HG03439 (cell line): ENCODE measurements at regions not wholly inside any gene's neighbourhood (a gene's known extent, or its start where the extent isn't known, plus 50 kb on each side); places are given as distances from the start of the nearest gene placed in this dataset.
"Not testable (repeated sequence)": the region's sequence is repeated elsewhere in the genome, so short reads cannot be mapped to it uniquely, and the experiment has no call there.

Source experiments
- ATAC-seq: cut with Tn5 transposase; IDR thresholded peaks from one replicate; pipeline ENCODE4 v1.9.1; 2021; ENCODE audit warnings: mild to moderate bottlenecking, moderate library complexity; ENCODE audit not compliant: unreplicated experiment

DNA sequence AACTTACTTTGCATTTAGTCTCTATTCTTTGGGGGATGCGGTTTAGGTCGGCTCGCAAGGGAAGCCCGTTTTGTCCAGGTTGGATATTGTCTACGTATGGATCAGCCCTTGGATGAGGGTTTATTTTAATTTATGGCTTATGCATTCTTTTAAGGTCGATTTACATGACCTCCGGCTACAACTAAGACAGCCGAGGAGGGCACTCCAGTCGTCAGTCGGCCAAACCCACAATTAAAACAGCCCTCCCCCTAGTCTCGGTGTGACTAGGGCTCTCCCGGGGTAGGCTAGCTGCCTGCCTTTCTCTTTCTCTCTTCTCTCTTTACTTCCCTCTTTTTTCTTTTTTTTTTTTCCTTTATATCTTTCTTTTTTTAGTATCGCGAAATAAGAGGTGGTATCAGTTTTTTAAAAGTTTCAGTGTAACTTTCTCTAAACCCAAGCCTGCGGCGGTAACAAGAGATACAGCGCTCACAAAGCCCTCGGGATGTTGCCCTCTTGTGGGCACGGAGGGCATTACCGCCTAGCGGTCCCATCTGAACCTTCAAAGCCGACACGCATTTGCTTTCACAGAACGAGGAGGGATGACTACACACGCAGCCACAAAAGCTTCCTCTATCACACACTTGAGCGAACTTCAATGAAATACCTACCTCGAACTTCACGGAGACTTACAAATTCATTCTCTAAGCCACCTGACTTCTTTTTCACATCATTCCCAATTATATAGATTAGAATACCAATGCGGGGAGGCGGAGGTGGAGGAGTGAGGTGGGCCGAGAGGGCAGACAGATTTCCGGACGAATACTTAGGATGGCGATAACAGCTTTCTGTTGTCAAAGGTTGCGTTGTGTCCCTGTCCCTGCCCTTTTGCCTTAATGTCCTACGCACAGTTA is 132.3 kb upstream of the C11orf58 start:
- peak; percentile 95 for ATAC-seq

DNA sequence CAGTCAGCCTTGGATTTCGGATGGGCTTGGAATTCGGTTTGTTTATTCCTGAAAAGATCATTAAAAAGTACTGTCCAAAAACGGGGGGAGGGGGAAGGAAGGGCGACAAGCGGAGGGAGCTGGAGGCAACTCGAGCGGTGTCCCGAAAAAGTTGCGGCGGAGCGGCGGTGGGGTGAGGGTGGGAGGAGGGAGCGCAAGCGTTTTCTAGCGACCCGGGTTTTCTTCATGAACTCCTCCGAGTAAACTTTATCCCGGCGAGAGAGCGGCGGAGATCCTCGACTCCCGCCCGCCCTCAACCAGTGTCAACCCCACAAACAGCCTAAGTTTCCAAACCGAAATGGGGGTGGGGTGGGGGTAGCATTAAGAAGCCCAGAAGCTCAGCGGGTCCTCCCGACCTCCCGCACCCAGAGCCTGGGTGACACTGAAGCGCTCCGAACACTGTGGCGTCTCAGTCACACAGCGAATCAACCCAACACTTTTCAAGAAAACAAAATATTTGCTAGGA is 133.0 kb upstream of the C11orf58 start:
- ATAC-seq: no peak

DNA sequence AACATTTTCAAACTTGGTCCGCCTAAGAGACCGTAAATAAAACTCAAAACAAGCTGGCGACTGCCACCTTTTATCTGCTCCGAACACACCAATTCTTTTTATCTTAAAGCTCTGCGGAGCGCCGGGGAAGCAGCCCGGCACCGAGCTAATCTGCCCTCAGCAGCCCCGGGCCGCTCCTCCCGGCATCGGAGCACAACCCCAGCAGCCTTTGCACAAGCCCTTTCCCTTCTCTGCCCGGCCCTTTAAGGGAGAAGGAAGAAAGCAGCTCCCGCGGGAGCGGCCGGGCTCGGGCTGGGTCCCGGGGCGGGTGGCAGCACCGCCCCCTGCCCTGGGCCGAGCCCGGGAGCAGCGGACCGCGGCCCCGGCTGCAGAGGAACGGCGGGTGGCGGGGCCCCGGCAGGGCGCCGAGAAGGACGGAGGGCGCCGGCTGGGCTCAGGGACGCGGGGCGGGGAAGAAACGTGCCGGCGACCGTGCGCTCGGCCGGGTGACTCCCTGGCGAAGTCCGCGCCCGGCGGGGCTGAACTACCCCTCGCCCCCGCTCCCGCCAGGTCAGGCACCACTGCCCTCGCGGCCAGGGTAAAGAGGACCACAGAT is 133.6 kb upstream of the C11orf58 start:
- ATAC-seq: no peak

DNA sequence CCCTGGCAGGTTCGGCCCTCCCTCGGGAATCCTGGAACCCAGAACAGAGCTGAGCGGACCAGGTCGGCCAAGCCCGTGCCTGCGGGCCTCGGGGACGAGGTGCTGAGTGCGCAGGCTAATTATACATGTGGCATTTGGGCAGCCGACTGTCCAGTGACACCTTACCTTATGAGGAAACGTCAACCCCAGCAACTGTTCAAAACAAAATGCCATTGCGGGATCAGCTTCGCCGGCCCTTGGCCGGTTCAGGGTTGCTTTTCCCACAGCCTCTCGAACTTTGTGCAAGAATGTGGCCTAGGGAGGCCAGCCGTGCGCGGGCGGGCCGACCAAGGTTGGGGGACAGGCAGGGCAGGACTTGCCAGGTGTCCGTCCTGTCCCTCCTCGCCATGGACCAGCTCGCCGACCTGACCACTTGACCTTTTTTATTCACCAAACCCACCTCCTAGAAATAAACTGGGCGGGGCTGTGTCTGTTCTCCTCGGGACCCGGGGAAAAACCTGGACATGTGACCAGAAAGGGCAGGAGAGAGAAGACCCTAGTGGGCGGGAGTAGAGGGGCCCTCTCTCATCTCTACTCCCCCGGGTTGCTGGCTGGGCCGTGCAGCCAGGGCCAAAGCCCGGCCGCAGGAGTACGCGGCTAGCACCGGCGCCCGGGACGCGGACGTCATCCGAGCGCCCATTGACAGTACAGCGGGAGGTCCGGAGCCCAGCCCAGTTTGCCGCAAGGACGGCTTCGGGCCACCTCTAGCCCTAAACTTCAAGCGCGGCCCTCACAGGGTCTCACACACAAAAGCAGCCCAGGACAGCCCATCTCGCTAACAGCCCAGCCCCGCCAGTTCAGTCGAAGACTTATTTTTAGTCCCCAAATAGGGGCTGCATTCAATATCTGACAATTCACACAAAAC is 134.3 kb upstream of the C11orf58 start:
- no peak for ATAC-seq

DNA sequence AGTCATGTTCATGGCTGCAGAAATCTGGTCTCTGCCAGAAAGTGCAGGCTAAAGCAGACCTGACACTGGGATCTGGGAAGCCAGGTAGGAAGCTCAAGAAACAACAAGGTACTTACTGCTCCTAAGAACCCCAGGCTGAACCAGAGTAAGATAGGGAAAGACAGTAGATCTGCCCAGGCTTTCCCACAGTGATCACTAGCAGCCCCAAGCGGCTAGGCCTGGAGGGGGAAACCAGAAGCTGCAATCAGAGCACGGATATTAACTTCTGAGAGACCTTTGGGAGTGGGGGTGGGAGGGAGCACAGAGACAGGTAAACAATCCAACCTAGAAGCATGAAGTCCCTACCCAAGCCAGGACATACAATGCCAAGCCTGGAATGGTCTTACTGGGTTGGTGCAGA is 135.2 kb upstream of the C11orf58 start:
- no peak for ATAC-seq

DNA sequence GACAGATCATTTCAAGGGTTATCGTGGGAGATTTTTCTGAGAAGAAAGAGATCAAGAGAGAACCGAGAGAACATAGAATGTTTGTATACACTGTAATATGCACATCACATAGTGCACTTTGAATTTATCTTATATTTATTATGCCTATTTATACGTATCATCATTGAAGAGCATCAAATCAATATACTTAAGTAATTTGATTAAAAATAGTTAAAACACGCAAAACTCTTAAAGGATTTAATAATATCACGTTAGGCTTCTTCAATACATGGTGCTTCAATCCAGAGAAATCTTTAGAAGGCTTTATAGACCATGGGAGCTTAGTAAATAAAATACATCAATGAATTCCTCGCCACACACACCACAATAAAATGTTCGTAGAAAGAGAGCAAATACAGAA is 139.5 kb upstream of the C11orf58 start:
- no peak for ATAC-seq

DNA sequence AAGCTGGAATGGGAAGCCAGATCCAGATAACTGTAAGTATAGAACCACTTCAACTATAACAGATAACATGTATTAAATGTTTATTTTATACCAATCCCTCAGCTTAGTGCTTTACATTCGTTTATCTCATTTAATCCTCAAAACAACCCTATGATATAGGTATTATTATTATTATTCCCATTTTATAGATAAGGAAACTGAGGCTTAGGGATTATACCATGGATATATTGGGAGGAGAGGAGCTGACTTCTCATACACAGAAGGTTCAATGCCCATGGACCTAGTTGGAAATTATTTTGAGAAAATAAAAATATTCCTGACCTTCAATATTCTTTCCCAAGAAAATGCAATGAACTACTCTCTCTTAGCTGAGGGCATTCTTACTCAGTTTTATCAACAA is 140.4 kb upstream of the C11orf58 start:
- no peak for ATAC-seq

DNA sequence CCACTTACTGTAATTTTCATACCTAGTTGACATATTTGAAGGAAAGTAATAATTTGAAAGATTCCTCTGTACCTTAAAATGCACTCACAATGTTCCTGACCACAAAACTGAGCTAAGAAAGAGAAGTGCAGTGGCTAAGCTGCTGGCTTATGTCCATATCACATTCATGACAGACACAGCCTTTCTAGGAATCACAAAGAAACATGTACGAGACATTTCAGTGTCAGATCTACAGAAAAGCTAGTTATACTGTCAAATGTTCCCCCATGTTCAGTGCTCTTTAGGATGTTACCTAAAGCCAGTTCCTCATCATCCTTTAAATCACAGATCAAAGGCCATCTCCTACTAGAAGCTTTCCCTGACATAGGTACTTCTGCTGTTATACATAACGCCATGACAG is 142.2 kb upstream of the C11orf58 start:
- no peak for ATAC-seq

DNA sequence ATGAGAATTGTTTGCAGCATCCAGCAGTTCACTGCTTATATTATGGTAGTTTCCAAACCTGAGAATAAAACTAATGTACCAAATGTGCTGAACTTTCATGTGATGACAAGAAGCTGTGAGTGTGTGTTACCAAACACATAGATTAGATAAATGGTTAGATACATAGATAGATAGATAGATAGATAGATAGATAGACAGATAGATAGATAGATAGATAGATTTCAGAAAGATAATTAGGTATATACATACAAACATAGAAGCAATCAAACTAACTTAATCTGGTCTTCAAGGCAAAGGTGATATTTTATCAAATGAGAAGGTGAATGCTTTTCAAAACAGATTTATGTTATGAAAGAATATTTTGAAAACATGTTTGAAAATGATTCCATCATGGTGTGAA is 147.3 kb upstream of the C11orf58 start:
- ATAC-seq: no peak

DNA sequence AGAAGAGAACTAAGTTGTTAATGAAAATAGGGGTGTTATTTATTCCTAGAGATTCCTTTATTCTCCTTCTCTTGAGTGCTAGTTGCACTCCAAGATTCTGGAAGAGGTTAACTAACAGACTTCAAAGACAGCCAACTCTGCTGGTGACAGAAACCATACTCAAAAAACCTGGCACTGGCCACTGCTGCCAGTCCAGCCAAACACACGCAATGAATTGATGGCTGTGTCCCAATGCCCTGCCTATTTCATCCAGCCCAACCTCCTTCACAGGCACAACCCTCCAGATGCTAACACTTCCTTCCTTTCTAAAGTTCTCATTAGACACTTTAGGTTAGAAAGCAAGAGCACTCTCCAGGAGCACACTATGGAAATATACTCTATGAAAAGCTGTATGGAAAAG is 150.8 kb upstream of the C11orf58 start:
- ATAC-seq: no peak

DNA sequence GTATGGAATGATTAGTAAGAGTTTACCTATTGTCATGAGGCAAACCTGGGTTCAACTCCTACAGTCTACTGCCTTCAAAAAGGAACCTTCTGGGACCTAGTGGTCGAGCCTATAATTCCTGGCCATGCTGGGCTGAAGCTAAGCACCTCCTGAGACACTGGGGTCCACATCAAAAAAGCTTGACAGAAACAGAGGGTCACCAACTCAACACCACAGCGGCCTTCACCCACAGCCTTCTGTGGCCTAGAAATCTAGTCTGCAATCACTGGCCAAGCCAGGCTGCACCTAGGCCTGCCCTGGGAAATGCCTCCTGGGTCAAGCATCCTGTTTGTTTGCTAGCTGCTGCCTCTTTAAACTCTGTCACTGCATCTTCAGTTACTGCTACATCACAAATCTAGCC is 153.9 kb upstream of the C11orf58 start:
- ATAC-seq: no peak

DNA sequence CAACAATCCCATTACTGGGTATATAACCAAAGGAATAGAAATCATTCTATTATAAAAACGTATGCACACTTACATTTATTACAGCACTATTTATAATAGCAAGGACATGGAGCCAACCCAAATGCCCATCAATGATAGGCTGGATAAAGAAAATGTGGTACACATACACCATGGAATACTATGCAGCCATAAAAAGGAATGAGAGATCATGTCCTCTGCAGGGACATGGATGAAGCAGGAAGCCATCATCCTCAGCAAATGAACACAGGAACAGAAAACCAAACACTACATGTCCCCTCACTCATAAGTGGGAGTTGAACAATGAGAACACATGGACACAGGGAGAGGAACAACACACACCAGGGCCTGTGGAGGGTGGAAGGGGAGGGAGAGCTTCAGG is 157.4 kb upstream of the C11orf58 start:
- ATAC-seq: not testable (repeated sequence)

DNA sequence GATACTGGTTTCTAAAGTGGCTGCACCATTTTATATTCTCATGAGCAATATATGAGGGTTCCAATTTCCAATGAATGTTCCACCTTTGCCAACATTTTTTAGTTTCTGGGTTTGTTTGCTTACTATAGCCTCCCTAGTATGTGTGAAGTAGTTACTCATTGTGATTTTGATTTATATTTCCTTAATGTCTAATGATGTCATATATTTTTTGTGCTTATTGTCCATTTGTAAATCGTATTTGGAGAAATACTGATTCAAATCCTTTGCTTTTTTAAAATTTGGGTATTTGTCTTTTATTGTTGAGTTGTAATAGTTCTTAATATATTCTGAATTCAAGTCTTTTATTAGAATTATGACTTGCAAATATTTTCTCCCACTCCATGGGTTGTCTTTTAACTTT is 161.0 kb upstream of the C11orf58 start:
- ATAC-seq: no peak

DNA sequence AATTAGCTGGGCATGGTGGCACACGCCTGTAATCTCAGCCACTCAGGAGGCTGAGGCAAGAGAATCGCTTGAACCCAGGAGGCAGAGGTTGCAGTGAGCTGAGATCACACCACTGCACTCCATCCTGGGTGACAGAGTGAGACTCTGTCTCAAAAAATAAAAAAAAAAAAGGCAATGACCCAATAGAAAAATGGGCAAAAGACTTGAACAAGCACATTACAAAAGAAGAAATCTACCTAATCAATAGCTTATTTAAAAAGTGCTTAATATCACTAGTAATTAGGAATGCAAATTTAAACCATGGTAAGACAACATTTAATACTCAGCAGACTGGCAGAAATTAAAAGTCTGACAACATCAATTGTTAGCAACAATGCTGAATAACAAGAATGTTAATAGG is 163.6 kb upstream of the C11orf58 start:
- ATAC-seq: not testable (repeated sequence)

DNA sequence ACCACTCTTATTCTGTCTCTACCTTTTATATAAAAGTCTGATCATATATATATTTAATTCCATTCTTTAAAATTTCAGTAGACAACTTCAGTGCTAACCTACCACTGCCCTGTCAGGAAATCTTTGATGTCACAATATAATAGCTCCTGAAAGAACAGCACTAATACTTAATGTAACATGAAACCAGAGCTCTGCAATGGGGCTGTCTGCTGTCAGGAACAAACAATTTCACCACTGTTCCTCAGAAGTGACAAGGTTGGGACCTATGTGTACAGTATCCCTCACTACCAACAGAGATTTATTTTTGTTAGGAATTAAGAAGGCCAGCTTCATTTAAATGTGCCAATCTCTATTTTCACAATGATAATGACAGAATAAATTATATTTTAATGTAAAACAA is 165.5 kb upstream of the C11orf58 start:
- ATAC-seq: no peak

DNA sequence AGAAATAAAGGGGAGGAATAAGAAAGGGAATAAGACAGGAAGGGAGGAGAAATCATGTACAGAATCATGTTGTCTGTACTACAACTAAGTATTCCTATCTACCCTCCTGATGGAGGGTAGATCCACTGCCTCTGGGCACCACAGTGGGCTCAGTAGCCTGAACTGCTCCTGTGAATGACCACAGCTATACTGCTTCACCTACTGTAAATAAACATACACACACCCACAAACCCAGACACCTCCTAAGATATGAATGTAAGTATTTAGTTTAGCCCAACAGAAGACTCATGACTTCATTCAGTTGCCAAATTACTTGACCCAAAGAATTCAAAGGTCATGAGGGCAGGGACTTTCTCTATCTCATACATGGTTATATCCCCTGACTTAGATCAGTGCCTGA is 177.3 kb upstream of the C11orf58 start:
- ATAC-seq: no peak

DNA sequence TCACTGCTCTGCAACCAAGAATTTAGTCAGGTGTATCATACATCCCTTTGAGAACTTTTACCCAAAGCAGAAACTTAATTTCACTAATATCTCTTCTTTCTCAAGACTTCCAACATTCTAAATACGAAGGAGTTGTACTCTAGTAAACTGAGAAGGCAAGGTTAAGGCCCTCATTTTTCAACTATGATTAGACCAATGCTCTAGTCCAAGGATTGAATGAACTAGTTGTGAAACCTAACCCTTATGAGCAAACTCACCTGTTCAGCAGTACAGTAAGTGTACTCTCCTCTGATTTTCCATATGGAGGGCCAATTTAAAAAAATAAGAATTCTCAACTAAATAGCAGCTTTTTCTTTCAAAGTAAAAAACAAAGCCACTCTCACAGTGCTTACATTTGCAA is 180.0 kb upstream of the C11orf58 start:
- no peak for ATAC-seq

DNA sequence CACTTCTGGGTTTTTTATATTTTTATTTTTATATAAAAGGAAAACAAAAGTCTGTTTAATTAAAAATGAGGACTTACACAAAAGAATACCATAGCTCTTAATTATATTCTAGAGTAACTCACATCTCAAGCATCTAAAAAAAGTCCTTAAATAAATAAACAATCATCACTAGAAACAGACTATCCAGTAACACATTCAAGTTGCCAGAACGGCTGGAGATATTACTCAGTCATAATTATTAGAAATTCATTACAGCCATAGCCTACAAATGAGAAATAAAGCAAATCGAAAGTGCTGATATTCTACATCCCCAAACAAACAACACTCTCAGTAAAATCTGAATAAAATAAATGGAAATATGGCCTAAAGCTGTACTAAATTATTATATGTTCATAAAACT is 182.5 kb upstream of the C11orf58 start:
- no peak for ATAC-seq

DNA sequence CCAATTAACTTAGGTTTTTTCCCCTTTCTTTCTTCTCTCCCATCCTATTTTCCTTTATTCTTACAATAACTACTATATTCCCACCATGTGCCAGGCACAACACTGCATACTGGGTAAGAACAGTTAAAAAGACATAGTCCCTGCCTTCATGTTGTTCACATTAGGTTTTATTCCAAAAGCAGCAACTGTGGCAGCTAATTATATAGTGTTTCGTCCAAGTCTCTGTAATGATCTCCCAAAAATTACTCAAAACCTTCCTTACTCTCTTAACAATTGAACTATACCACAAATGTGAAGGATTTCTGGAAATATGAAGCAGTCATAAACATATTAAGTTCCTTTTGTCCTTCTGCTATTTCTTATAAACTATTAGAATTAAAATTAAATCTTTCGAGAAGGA is 184.1 kb upstream of the C11orf58 start:
- ATAC-seq: no peak

DNA sequence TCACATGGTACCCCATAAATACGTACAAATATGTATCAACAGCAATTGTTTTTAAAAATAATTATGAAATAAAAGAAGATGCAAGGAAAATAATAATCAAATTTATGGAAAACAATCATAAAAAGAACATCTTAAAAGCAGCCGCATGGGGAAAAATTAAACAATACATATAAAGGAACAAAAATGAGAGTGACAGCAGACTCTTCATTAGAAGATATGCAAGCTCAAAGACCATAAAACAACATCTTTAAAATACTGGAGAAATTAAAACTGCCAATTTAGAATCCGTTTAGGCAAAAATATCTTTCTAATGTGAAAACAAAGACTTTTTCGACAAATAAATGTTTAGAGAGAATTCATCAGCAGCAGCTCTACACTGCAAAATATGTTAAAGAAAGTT is 190.6 kb upstream of the C11orf58 start:
- ATAC-seq: no peak

DNA sequence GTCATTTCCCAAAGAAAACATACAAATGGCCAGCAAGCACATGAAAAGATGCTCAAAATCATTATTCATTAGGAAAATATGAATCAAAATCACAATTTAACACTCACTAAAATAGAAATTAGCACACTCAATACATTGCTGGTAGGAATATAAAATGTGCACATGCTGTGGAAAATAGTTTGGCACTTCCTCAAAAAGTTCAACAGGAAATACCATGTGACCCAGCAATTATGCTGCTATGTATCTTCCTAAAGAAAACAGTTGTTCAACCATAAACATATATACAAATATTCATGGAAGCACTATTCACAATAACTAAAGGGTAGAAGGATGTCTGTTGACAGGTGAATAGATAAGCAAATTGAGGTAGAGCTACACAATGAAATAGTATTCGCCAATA is 187.3 kb upstream of the SOX6 start:
- no peak for ATAC-seq
